HG02938 (cell line): ENCODE measurements at regions not wholly inside any gene's neighbourhood (a gene's known extent, or its start where the extent isn't known, plus 50 kb on each side); places are given as distances from the start of the nearest gene placed in this dataset.

Source experiments
- ATAC-seq: cut with Tn5 transposase; IDR thresholded peaks from one replicate; pipeline ENCODE4 v1.9.1; 2021; ENCODE audit warnings: mild to moderate bottlenecking, moderate library complexity; ENCODE audit not compliant: unreplicated experiment

- no peak for ATAC-seq
Measured at GRCh38 chr4:34572026-34572425, 1672.3 kb downstream of the ARAP2 start.

- no peak for ATAC-seq
Measured at GRCh38 chr4:34615315-34615714, 1629.0 kb downstream of the ARAP2 start.

- ATAC-seq, result no peak
Measured at GRCh38 chr4:34619531-34620162, 1624.7 kb downstream of the ARAP2 start.

GRCh38 chr4:34628471-34628870 lies 1615.8 kb downstream of the ARAP2 start:
- ATAC-seq, result no peak

- no peak for ATAC-seq
Measured at GRCh38 chr4:34629451-34629850, 1614.9 kb downstream of the ARAP2 start.

GRCh38 chr4:34633241-34633640 lies 1611.1 kb downstream of the ARAP2 start:
- no peak for ATAC-seq

- ATAC-seq, result no peak
Measured at GRCh38 chr4:34636623-34637022, 1607.7 kb downstream of the ARAP2 start.

- no peak for ATAC-seq
Measured at GRCh38 chr4:34643476-34643875, 1600.8 kb downstream of the ARAP2 start.

GRCh38 chr4:34644579-34645115 lies 1599.7 kb downstream of the ARAP2 start:
- ATAC-seq, result no peak

GRCh38 chr4:34649716-34650115 lies 1594.6 kb downstream of the ARAP2 start:
- no peak for ATAC-seq

GRCh38 chr4:34664051-34664450 lies 1580.3 kb downstream of the ARAP2 start:
- no peak for ATAC-seq

- ATAC-seq, result no peak
Measured at GRCh38 chr4:34676400-34676799, 1567.9 kb downstream of the ARAP2 start.

- ATAC-seq, result no peak
Measured at GRCh38 chr4:34678431-34678830, 1565.9 kb downstream of the ARAP2 start.

GRCh38 chr4:34679228-34679627 lies 1565.1 kb downstream of the ARAP2 start:
- ATAC-seq, result no peak

GRCh38 chr4:34709564-34709963 lies 1534.8 kb downstream of the ARAP2 start:
- no peak for ATAC-seq

GRCh38 chr4:34718576-34719245 lies 1525.6 kb downstream of the ARAP2 start:
- ATAC-seq, result no peak

- ATAC-seq, result no peak
Measured at GRCh38 chr4:34720571-34720970, 1523.7 kb downstream of the ARAP2 start.

GRCh38 chr4:34721835-34722234 lies 1522.5 kb downstream of the ARAP2 start:
- ATAC-seq, result no peak

- ATAC-seq, result no peak
Measured at GRCh38 chr4:34723605-34724004, 1520.7 kb downstream of the ARAP2 start.

GRCh38 chr4:34724491-34724890 lies 1519.8 kb downstream of the ARAP2 start:
- no peak for ATAC-seq

- no peak for ATAC-seq
Measured at GRCh38 chr4:34731070-34731469, 1513.2 kb downstream of the ARAP2 start.

- ATAC-seq, result no peak
Measured at GRCh38 chr4:34732176-34732950, 1512.0 kb downstream of the ARAP2 start.
